ENCODE measurements at regions not wholly inside any gene's neighbourhood (a gene's known extent, or its start where the extent isn't known, plus 50 kb on each side); places are given as distances from the start of the nearest gene placed in this dataset.
"Not testable (repeated sequence)": the region's sequence is repeated elsewhere in the genome, so short reads cannot be mapped to it uniquely, and the experiment has no call there.

DNA sequence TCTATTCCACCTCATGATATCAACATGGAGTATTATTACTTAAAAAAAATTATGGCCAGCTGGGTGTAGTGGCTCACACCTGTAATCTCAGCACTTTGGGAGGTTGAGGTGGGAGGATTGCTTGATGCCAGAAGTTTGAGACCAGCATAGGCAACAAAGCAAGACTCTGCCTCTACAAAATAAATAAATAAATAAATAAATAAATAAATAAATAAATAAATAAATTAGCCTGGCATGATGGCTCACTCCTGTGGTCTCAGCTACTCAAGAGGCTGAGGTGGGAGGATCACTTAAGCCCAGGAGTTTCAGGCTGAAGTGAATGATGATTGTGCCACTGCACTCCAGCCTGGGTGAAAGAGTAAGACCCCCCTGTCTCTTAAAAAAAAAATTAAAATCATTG is 350.8 kb downstream of the VRK1 start:
- TF ChIP-seq EZH2 (IDR thresholded peaks at IDR 0.05; ENCODE audit: borderline replicate concordance, low read length), result not testable (repeated sequence)
- TF ChIP-seq, protein P1, sequence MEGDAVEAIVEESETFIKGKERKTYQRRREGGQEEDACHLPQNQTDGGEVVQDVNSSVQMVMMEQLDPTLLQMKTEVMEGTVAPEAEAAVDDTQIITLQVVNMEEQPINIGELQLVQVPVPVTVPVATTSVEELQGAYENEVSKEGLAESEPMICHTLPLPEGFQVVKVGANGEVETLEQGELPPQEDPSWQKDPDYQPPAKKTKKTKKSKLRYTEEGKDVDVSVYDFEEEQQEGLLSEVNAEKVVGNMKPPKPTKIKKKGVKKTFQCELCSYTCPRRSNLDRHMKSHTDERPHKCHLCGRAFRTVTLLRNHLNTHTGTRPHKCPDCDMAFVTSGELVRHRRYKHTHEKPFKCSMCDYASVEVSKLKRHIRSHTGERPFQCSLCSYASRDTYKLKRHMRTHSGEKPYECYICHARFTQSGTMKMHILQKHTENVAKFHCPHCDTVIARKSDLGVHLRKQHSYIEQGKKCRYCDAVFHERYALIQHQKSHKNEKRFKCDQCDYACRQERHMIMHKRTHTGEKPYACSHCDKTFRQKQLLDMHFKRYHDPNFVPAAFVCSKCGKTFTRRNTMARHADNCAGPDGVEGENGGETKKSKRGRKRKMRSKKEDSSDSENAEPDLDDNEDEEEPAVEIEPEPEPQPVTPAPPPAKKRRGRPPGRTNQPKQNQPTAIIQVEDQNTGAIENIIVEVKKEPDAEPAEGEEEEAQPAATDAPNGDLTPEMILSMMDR (conservative IDR thresholded peaks at IDR 0.05 in 1 of 2, IDR thresholded peaks at IDR 0.05 in 1 of 2; ENCODE audit: extremely low read depth in 1 of 2, insufficient read depth in 1 of 2, low read depth in 1 of 2, low read length in 2 of 2), result not testable (repeated sequence)

Measured in mammary epithelial cell (primary cell).